Bronchial epithelial cell (primary cell): ENCODE measurements at regions not wholly inside any gene's neighbourhood (a gene's known extent, or its start where the extent isn't known, plus 50 kb on each side); places are given as distances from the start of the nearest gene placed in this dataset.

ENCODE experiments used
- DNase-seq: peaks from one replicate; pipeline ENCODE4 v3.0.0-alpha.2; 2010; ENCODE audit warnings: low read depth
- FAIRE-seq: peaks from 2 replicates; lab custom pipeline; 2011; peaks lifted over from hg19 to GRCh38; lab: Jason Lieb, UNC
- H3K27me3 ChIP-seq: 2 replicates; pipeline ENCODE4 v1.5.1; 2011; ENCODE audit warnings: low read length; ENCODE audit not compliant: control insufficient read depth, insufficient read depth
- H3K36me3 ChIP-seq: 2 replicates; pipeline ENCODE4 v1.5.1; 2011; ENCODE audit warnings: low read length; ENCODE audit not compliant: control insufficient read depth, insufficient read depth
- H3K4me3 ChIP-seq: 2 replicates; pipeline ENCODE4 v1.5.1; 2011; ENCODE audit warnings: mild to moderate bottlenecking, low read depth, low read length, control low read depth
- TF ChIP-seq, protein P1 (sequence below): IDR thresholded peaks from 2 replicates; pipeline ENCODE4 v1.5.1; 2011; ENCODE audit warnings: mild to moderate bottlenecking, moderate library complexity, low read length, control low read depth, inconsistent platforms; ENCODE audit not compliant: insufficient read depth, severe bottlenecking

DNA sequence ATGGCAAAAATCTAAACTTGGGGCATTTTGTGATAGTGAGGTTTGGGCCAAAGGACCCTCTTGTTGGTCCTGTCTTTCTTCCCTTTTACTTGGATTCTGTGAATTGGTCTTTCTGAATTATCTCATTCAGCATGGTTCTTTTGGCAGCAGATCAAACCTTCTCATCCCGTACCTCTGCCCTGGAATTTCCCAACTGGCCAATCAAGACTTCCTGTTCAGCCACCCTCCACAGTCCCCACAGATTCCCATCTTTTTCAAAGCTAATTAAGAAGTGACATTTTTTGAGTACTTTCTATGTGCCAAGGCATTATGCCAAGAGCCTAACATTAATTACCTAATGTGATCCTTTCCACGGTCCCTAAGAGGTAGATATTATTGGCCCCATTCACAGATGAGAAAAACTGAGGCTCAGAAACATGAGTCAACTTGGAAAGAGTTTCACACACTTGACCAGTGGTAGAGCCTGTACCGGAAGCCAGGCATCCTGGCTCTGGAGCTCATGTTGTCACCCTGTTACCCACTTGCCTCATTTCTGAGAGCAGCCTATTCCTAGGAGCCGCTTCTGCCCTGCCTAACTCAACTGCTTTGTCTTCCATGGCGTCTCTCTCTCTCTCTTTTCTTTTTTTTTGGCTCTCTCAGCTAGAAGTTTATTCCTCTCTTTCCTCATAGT is 135.9 kb downstream of the C12orf75 start:
- Histone ChIP-seq H3K4me3 (no peak overlapping the region), H3K36me3 (no peaks in the 10 kb centered on the region), H3K27me3 (no peaks in the 10 kb centered on the region)
- TF ChIP-seq, protein P1, sequence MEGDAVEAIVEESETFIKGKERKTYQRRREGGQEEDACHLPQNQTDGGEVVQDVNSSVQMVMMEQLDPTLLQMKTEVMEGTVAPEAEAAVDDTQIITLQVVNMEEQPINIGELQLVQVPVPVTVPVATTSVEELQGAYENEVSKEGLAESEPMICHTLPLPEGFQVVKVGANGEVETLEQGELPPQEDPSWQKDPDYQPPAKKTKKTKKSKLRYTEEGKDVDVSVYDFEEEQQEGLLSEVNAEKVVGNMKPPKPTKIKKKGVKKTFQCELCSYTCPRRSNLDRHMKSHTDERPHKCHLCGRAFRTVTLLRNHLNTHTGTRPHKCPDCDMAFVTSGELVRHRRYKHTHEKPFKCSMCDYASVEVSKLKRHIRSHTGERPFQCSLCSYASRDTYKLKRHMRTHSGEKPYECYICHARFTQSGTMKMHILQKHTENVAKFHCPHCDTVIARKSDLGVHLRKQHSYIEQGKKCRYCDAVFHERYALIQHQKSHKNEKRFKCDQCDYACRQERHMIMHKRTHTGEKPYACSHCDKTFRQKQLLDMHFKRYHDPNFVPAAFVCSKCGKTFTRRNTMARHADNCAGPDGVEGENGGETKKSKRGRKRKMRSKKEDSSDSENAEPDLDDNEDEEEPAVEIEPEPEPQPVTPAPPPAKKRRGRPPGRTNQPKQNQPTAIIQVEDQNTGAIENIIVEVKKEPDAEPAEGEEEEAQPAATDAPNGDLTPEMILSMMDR: no peak
- FAIRE-seq: no peak
- DNase-seq: no peak

DNA sequence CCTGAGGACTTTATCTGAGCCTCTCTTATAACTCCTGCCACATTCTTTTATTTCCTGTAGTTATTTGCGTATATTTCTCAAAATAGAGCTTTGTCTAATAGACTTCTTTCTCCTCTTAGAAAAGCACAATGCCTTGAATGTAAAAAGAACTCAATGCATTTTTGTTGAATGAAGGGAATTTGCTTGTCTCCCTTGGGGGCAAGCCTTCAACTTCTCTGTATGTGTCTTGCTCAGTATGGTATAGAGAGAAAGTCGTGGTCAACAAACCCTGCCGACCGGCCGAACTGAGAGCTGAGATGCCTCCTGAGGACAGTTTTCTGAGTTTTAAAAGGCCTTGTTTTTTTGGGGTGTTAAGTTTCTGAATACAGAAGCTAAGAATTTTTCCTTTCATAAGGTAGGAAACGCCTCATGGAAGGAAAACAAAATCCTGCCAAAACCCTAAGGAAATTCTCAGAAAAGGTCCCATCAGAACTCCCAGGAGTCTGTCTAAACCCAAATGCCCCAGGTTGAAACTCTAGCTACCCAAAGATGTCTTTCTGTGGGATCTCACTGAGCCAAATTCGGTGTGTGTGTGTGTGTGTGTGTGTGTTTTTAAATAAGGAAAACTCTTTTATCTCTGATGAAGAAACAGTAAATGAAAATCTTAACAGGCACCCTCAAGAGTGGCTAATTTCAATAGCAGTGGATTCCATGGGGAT is 136.6 kb downstream of the C12orf75 start:
- TF ChIP-seq, protein P1: no peak
- Histone ChIP-seq H3K36me3 (no peaks in the 10 kb centered on the region), H3K27me3 (no peaks in the 10 kb centered on the region), H3K4me3 (no peak overlapping the region)
- DNase-seq: no peak
- no peak for FAIRE-seq

DNA sequence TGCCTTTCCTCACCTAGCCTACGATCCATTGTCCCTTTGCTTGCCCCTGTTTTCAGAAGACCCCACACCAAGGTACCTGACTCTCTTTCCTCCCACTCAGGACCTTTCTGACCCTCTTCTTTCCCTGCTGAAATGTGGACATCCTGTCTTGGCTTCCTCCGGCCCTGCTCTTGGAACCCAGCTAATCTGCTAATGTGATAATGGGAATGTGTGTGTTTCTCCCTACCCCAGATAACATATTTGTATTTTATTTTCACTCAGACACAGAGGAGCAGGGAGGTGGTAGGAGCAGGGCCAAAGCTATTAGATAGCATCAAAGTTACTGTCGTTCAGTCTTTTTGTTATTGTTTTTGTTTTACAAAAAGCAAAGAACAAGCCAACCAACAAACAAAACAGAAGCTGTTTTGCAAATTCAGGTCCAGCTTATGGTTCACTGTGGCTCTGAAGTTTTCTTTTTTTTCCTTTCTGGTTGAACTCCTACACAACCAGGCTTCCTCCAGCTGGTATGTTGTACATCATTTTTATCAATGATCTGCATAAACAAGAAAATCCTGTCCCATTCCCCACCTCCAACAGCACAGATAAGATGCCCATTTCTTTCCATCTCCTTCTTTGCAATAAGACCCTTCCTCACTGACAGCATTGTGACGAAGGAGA is 137.3 kb downstream of the C12orf75 start:
- DNase-seq (no peak), FAIRE-seq (no peak)
- Histone ChIP-seq H3K27me3 (no peaks in the 10 kb centered on the region), H3K4me3 (no peak overlapping the region), H3K36me3 (no peaks in the 10 kb centered on the region)
- TF ChIP-seq, protein P1: no peak

DNA sequence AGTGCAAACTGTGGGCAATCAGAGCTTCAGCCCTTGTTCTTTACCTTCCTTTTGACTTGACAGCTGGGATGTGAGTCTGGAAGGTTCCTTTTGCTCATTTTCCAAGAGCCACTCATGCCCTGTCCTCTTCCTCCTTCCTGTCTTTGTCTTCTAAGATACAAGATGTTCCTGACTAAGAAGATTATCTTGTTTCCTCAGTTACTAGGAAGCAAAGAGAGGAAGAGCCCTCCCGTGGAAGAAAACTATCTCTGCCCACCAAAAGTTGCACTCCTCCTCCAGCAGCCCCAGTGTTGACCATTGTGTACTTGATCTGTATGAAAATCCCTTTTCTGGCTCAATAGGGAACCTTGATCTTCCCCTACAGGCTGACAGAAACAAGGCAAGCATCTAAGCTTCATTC is 138.0 kb downstream of the C12orf75 start:
- no peaks in the 10 kb centered on the region for H3K36me3 ChIP-seq
- TF ChIP-seq, protein P1: no peak
- no peaks in the 10 kb centered on the region for H3K27me3 ChIP-seq
- FAIRE-seq (no peak), DNase-seq (no peak)
- no peak overlapping the region for H3K4me3 ChIP-seq

DNA sequence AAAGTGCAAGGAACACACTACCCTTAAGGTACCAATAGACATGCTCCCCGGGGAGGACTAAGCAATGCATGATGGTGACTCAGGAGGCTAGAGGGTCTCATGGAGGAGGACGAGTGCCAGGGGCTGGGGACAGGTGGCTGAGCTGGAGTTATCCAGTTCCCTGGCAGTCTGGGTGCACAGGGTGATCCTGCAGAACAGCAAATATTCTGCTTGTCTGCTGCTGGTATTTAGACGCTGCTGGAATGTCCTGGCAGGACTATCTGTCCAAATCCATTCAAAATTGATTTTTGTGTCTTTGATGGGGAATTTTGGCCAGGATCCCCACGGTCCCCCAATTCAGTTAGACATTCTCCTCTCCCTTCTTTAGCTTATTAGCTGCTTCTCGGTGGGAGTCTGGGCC is 138.7 kb downstream of the C12orf75 start:
- Histone ChIP-seq H3K27me3 (no peaks in the 10 kb centered on the region), H3K4me3 (no peak overlapping the region), H3K36me3 (no peaks in the 10 kb centered on the region)
- TF ChIP-seq, protein P1: no peak
- FAIRE-seq (no peak), DNase-seq (no peak)
